ENCODE measurements at regions not wholly inside any gene's neighbourhood (a gene's known extent, or its start where the extent isn't known, plus 50 kb on each side); places are given as distances from the start of the nearest gene placed in this dataset.
"Not testable (repeated sequence)": the region's sequence is repeated elsewhere in the genome, so short reads cannot be mapped to it uniquely, and the experiment has no call there.

GRCh38 chr2:126269911-126270310 is 386.0 kb upstream of the GYPC start:
- no peak for DNase-seq

- no peak for DNase-seq
Observed at GRCh38 chr2:126270587-126270986, 385.4 kb upstream of the GYPC start.

- DNase-seq, result no peak
Observed at GRCh38 chr2:126272401-126272800, 383.6 kb upstream of the GYPC start.

- DNase-seq, result no peak
Observed at GRCh38 chr2:126275098-126275497, 380.9 kb upstream of the GYPC start.

GRCh38 chr2:126276268-126276667 is 379.7 kb upstream of the GYPC start:
- DNase-seq, result not testable (repeated sequence)

GRCh38 chr2:126288362-126288761 is 367.6 kb upstream of the GYPC start:
- DNase-seq, result no peak

GRCh38 chr2:126293962-126294361 is 362.0 kb upstream of the GYPC start:
- not testable (repeated sequence) for DNase-seq

GRCh38 chr2:126299469-126299976 is 356.4 kb upstream of the GYPC start:
- DNase-seq, result no peak

GRCh38 chr2:126300348-126300747 is 355.6 kb upstream of the GYPC start:
- DNase-seq, result no peak

GRCh38 chr2:126302043-126302442 is 353.9 kb upstream of the GYPC start:
- DNase-seq, result no peak

GRCh38 chr2:126303113-126303512 is 352.8 kb upstream of the GYPC start:
- DNase-seq, result no peak

GRCh38 chr2:126304154-126304553 is 351.8 kb upstream of the GYPC start:
- no peak for DNase-seq

GRCh38 chr2:126306539-126306938 is 349.4 kb upstream of the GYPC start:
- DNase-seq, result no peak

GRCh38 chr2:126307740-126308139 is 348.2 kb upstream of the GYPC start:
- DNase-seq, result no peak

- DNase-seq, result no peak
Observed at GRCh38 chr2:126309185-126309584, 346.8 kb upstream of the GYPC start.

GRCh38 chr2:126312579-126312978 is 343.4 kb upstream of the GYPC start:
- no peak for DNase-seq

GRCh38 chr2:126315828-126316227 is 340.1 kb upstream of the GYPC start:
- DNase-seq, result no peak

GRCh38 chr2:126317790-126318431 is 338.0 kb upstream of the GYPC start:
- no peak for DNase-seq

GRCh38 chr2:126322342-126322741 is 333.6 kb upstream of the GYPC start:
- DNase-seq, result no peak

GRCh38 chr2:126325202-126325601 is 330.8 kb upstream of the GYPC start:
- no peak for DNase-seq

- DNase-seq, result no peak
Observed at GRCh38 chr2:126329173-126329572, 326.8 kb upstream of the GYPC start.

- DNase-seq, result no peak
Observed at GRCh38 chr2:126342457-126342856, 313.5 kb upstream of the GYPC start.

GRCh38 chr2:126343136-126343535 is 312.8 kb upstream of the GYPC start:
- DNase-seq, result no peak

GRCh38 chr2:126344493-126344892 is 311.5 kb upstream of the GYPC start:
- no peak for DNase-seq

- no peak for DNase-seq
Observed at GRCh38 chr2:126345691-126346090, 310.3 kb upstream of the GYPC start.

Measured in NCI-H226 (cell line).